Activated naive CD8-positive, alpha-beta T cell treated with anti-CD3 and anti-CD28 coated beads, Interleukin-2, amount 50 U/mL, for 16 hours (primary cell): ENCODE measurements at regions not wholly inside any gene's neighbourhood (a gene's known extent, or its start where the extent isn't known, plus 50 kb on each side); places are given as distances from the start of the nearest gene placed in this dataset.
"Not testable (repeated sequence)": the region's sequence is repeated elsewhere in the genome, so short reads cannot be mapped to it uniquely, and the experiment has no call there.

Experiments used
- DNase-seq: peaks from one replicate; pipeline ENCODE4 v3.0.0-alpha.2; 2020; ENCODE audit warnings: low read depth, low spot score

DNA sequence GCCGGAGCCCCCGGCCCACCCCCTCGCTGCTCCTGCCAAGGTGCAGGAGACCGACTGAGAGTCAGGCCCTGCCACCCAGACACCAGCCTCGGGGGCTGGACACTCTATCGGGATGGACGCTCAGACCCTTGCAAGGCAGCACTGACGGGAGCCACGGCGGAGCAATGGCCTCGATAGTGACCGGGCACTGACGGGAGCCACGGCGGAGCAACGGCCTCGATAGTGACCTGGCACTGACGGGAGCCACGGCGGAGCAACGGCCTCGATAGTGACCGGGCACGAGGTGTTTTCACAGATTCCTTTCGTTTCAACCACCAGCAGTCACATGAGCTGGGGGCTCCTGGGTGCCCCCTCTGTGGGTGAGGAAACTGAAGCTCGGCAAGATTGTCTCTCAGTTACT is 123.6 kb upstream of the PPP1R26 start:
- DNase-seq: no peak

DNA sequence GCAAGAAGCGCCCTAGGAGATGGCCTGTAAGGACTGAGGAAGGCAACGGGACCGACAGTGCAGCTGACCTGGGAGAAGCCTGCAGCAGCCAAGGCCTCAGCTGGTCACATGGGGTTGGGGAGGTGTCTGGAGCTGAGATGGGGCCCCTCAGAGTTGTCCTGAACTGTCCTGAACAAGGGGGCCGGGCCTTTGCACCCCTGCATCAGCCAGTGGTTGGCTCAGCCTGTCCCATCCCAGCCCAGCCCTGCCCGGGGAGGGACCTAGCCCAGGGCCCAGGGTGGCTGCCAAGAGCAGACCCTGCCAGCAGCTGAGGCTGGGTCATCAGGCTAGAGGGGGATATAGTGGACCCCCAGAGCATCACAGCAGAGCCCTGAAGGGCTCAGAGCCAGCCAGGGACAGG is 122.8 kb upstream of the PPP1R26 start:
- DNase-seq: no peak

DNA sequence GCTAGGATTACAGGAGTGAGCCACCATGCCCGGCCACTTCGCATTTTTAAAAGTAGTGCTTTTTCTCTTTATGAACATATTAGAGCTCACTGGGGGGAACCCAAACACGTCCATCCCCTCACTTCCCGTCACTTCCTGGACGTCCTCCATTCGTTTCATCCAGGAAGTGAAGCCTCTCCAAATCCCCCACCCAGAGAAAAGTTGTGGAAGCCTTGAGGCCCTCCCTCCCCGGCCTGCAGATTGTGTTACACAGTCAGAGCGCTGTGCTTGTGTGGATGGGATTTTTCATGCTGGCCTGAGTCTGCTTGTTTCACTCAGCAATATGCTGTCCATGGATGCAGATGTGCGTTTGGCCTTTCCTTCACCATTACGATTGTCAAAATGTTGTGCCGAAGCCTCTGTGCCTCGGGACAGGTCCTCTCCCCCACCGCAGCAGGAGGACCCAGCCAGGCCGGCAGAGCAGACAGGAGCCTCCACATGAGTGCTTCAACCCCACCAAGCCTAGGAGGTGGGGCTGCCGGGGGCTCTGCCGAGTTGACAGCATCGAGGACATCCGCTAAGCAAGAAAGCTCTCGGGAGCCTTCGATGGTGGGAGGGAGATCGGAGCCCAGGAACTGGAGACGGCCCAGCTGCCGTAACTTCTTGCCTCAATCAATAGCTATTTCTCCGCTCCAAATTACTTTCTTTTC is 121.6 kb upstream of the PPP1R26 start:
- no peak for DNase-seq

DNA sequence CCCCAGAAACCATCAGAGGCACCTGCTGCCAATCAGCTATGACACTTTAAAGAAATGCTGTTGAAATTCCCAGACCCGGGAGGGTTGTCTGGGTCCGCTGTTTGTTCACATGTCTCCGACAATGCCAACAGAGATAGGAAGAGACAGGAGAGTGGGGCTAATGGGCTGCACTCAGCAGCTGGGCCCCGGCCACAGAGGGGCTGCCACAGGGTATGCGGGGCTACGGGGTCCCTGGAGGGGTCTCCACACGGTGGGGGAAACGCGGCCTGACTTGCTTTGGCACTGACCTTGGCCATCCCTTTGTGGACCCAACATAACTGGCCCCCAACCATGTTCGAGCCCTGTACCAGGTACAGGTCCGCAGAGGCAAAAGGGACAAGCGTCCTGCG is 121.0 kb upstream of the PPP1R26 start:
- DNase-seq: no peak

- DNase-seq: no peak
Observed at GRCh38 chr9:135359764-135360163, 119.8 kb upstream of the PPP1R26 start.

GRCh38 chr9:135360617-135361016 is 119.0 kb upstream of the PPP1R26 start:
- DNase-seq: no peak

- DNase-seq: not testable (repeated sequence)
Observed at GRCh38 chr9:135361668-135362067, 117.9 kb upstream of the PPP1R26 start.

DNA sequence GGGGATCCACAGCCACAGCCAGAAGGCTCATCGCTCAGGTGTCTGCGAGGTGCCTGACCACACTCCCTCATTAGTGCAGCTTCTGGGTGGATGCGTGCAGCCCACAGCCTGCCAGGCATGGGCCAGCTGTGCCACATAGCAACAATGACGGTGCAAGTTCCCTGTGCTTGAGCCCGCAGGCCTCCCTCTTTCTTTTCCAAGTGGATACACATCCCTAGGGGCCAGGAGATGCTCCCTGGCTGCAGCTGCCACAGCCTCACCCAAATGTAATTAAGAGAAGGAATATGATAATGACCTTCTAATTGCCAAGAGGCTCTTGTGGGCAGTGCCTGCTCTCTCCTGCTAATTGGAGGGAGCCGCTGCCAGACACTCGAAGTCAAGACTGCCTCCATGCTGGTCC is 116.0 kb upstream of the PPP1R26 start:
- DNase-seq: no peak

- no peak for DNase-seq
Observed at GRCh38 chr9:135365013-135365768, 114.4 kb upstream of the PPP1R26 start.

DNA sequence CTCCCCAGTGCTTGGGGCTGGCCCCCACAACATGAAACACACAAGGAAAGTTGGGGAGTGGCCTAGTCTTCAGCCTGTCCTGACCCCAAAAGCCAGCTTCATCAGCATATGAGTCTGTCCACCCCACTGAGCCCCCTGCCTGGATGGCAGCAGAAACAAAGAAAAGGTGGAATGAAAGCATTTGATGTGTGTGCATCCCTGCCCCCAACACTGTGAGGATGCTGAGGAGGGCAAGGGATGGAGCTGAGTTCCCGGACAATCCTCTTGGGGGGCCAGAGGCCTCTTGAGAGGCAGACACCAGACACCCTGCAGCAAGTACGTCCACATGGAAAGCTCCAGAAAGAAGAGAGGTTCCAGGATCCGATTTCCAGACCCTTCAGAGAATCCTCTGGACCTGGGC is 113.5 kb upstream of the PPP1R26 start:
- DNase-seq: no peak

DNA sequence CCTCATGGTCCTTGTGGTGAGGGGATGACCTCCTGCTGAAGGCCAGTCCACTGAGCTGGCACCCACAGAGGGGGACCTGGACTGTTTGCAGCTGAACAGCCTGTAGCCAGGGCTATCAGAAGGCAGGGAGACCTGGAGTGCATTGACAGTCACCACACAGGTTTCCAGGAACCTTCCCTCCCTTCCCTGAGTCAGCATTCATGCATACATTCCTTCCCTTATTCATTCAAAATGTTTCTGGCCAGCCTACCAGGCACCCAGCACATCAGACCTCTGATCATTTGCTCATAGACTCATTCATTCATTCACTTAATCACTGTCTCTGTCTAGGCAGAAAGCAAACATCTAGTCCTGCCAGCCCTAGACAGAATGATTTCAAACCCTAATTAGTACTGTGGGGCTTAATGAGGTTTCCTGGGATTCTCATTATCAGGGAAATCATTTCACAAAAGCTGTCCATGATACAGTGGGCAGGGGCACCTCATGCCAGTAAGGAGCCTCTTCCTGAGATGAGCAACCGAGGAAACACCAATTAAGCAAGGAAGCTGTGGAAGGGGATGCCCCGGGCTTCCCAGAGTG is 110.1 kb upstream of the PPP1R26 start:
- no peak for DNase-seq

DNA sequence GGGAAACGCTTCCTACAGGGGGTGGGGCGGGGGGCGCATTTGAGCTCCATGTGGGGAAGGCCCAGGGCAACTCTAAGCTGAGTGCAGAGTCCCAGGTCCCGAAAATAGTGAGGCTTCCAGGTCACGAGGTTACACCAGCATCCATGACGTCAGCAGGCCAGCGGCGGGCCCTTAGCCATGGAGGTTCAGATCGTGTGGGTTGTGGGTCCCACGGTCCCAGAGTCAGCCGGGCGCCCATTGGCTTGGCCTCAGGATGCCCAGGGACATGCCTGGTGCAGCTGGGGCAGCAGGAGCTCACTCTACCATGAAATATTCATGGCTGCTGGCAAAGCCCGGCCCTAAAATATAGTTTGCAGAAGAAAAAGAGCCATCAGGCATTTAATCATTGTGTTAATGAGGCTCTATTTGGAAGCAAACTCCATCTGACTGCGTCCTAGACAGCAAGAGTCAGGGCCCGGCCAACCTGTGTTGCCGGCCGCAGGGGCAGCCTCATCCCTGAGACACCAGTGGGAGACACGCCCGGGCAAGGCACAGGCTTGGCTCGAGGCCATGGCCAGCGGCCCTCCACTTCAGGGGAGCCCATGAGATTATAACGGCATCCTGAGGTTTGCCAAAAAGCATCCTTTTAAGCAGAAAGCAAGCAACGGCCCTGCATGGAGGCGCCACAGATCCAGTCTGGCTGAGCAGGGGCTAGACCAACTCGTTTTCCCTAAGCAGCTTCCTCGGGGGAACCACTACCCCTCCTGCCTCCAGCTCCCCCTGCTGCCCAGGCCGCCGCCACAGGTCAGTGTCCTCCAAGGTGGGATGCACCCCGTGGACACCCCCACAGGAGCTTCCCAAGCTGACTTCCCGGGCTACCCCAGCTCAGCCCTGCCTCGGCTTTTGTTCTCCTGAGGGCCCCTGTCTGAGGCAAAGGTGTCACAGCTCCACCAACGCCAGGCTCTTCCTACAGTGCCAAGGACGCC is 108.9 kb upstream of the PPP1R26 start:
- DNase-seq: no peak

GRCh38 chr9:135371535-135371934 is 108.0 kb upstream of the PPP1R26 start:
- DNase-seq: no peak

DNA sequence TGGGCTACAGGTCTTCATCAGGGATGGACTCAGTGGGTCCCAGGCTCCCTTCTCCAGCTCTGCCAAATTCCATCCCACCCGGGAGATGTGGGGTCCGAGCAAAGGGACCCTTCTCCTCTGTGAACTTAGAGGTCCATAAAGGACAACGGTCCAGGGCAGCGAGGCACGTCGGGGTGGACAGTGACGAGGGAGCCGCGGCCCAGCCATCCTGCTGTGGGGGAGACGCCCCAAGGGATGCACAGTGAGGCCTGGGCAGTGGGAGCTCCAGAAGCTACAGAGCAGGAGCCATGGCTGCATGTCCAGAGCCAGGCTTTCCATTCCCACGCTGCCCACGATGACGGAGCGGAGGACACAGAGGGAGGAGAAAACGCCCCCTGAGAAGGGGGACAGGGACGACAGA is 107.5 kb upstream of the PPP1R26 start:
- DNase-seq: no peak

DNA sequence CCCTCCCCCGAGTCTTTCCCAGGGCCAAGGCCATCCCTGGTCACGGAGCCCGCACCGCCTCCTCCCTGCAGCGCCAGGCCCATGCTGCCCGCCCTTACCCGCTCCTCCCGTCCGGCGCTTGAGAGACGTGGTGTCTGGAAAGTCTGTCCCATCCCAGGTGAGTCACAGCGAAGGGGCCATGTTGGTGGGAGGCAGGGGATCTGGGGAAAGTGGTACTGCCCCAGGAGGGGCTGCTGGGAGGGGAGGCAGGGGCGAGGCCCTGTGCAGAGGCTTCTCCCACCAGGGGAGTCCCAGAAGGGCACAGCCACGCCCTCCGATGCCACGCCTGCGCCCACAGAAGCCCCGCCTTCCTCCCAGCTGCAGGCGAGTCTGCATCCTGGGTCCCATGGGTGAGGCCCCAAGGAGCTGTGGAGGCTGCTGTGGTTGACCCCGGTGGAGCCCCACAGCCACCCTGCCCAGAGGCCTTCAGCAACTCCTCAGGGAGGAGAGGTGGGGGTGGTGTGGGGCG is 107.0 kb upstream of the PPP1R26 start:
- no peak for DNase-seq

GRCh38 chr9:135373151-135373685 is 106.4 kb upstream of the PPP1R26 start:
- DNase-seq: no peak

DNA sequence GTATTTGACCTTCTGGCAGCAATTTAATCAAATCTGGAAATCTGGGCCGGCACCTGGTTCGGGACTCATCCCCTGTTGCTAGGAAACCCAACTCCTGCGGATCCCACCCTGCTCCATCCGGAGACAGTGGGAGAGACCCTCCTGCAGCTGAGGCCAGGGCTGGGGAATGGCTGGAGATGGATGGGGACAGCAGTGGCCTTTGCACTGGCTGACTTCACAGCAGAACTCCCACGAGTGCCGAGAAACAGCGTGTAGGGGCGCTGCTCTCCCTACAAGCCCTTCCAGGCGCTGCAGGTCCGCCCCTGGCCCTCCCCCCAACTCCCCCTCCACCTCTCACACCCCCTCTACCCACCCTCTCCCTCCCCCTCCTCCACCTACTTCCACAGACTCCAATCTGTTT is 105.8 kb upstream of the PPP1R26 start:
- DNase-seq: no peak

DNA sequence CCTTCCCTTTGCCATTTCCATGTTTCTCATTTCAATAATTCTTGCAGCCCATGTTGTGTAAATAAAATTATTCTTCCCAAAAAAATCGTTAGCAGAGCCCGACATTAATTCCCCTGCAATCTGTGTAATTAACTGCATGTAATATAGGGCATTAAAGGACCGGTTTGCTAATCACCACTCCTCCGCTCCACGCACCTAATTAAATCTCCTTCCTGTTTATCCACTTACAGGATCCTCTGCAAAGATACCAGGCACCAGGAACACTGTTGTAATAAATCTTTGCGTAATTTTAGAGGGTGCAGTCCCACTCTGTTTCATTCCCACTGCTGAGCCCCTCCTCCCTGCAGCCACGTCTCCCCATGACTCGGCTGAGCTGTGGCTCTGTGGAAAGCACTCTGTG is 105.0 kb upstream of the PPP1R26 start:
- DNase-seq: no peak

DNA sequence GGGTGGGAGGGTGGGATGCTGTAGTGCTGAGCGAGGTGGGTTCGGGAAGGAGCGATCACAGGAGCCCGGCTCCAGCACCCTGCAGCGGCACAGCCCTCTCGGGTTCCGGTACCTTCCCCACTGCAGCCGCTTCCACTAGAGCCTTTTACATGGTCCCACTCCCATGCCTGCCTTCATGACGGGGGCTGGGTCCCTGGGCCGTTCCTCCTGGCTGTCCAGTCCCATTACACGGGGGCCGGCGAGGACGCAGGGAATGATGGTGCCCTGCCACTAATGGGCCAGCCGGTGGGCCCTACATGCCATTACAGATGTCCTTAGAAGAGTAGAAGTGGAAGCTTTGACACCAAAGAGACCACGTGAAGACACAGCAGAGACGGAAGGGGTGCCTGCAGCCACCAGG is 104.6 kb upstream of the PPP1R26 start:
- DNase-seq: no peak

DNA sequence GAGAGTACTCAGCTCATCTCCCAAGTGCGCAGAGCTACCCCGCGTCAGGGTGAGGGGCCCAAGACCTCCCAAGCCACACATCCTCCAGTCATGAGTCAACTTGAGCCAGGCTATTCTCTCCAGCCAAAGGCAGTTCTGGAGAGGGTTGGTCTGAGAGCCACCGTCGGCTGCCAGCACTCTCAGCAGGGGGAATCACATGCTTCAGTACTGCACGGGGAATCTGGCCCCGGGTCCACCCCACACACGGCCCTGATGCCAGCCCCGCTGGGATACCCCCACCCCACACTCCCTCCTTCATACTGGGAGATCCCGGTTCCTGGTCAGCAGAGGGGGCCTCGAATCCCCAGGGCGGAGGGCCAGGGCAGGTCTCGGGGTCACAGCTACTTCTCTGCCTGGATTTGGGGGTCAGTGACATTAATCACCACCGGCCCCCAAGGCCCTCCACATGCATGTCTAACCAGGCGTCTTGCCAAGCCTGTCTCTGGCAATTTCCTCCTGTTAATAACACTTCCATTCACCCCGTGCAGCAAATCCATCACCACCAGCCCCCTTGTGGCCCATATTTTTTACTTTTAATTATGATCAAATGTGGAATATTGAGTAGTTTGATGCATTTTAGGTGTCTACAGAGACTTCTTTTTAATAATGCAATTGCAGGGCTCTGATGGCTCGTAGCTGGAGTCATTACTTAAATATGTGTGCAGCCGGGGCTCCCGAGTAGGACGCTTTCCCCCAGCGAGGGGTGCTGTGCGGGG is 102.9 kb upstream of the PPP1R26 start:
- DNase-seq: no peak

DNA sequence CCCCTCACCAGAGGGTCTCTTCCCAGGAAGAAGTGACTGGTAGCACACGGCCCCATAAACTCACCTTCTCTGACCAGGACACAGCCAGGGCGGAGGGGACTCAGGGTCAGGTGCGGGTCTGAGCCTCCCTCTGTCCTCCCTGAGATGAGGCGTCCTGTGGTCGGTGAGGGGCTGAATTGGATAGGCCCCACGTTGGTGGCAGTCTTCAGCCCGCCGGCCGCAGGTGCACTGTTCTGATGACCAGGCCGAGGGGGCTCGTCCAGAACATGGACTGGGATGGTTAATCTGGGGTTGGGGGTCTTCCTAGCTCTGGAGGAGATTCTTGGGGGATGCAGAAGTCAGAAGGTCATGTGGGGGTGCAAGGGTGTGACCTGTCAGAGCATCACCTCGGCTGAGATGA is 102.2 kb upstream of the PPP1R26 start:
- DNase-seq: no peak
